ENCODE measurements at regions not wholly inside any gene's neighbourhood (a gene's known extent, or its start where the extent isn't known, plus 50 kb on each side); places are given as distances from the start of the nearest gene placed in this dataset.

- H3K9me3 ChIP-seq = no peaks in the 10 kb centered on the region
- intact Hi-C loops (cut with DNase I) = no loop called here
- no peaks in the 10 kb centered on the region for H3K4me1 ChIP-seq
- H3K27ac ChIP-seq = no peak overlapping the region
- no peak for TF ChIP-seq CTCF (IDR thresholded peaks at IDR 0.05)
- no peak for DNase-seq
- no peaks in the 10 kb centered on the region for H3K36me3 ChIP-seq
- H3K27me3 ChIP-seq = no peaks in the 10 kb centered on the region
- H3K9ac ChIP-seq (ENCODE audit: low read depth in 2 of 2, low read length in 2 of 2) = no peak overlapping the region
- H3K4me3 ChIP-seq = no peak overlapping the region
Observed at GRCh38 chr10:113340282-113340681, 212.6 kb upstream of the HABP2 start.

GRCh38 chr10:113341138-113341537 lies 211.7 kb upstream of the HABP2 start:
- TF ChIP-seq CTCF (IDR thresholded peaks at IDR 0.05) = no peak
- intact Hi-C loops (cut with DNase I) = no loop called here
- no peaks in the 10 kb centered on the region for H3K9me3 ChIP-seq
- H3K27ac ChIP-seq = no peak overlapping the region
- H3K27me3 ChIP-seq = no peaks in the 10 kb centered on the region
- no peaks in the 10 kb centered on the region for H3K4me1 ChIP-seq
- no peak overlapping the region for H3K4me3 ChIP-seq
- DNase-seq = no peak
- no peaks in the 10 kb centered on the region for H3K36me3 ChIP-seq
- H3K9ac ChIP-seq (ENCODE audit: low read depth in 2 of 2, low read length in 2 of 2) = no peak overlapping the region

- Histone ChIP-seq H3K4me3 (no peak overlapping the region), H3K9me3 (no peaks in the 10 kb centered on the region), H3K27ac (no peak overlapping the region), H3K9ac (ENCODE audit: low read depth in 2 of 2, low read length in 2 of 2) (no peak overlapping the region), H3K36me3 (no peaks in the 10 kb centered on the region), H3K27me3 (no peaks in the 10 kb centered on the region), H3K4me1 (no peaks in the 10 kb centered on the region)
- intact Hi-C loops (cut with DNase I) = no loop called here
- no peak for TF ChIP-seq CTCF (IDR thresholded peaks at IDR 0.05)
- no peak for DNase-seq
Observed at GRCh38 chr10:113345826-113346624, 206.8 kb upstream of the HABP2 start.

- no peak for TF ChIP-seq CTCF (IDR thresholded peaks at IDR 0.05)
- no peaks in the 10 kb centered on the region for H3K36me3 ChIP-seq
- no peak overlapping the region for H3K9ac ChIP-seq (ENCODE audit: low read depth in 2 of 2, low read length in 2 of 2)
- H3K27me3 ChIP-seq = no peaks in the 10 kb centered on the region
- intact Hi-C loops (cut with DNase I) = no loop called here
- H3K4me1 ChIP-seq = no peaks in the 10 kb centered on the region
- H3K27ac ChIP-seq = no peak overlapping the region
- no peaks in the 10 kb centered on the region for H3K9me3 ChIP-seq
- H3K4me3 ChIP-seq = no peak overlapping the region
- no peak for DNase-seq
Observed at GRCh38 chr10:113347508-113347907, 205.3 kb upstream of the HABP2 start.

- Histone ChIP-seq H3K4me1 (no peaks in the 10 kb centered on the region), H3K4me3 (no peak overlapping the region), H3K9me3 (no peaks in the 10 kb centered on the region), H3K36me3 (no peaks in the 10 kb centered on the region), H3K9ac (ENCODE audit: low read depth in 2 of 2, low read length in 2 of 2) (no peak overlapping the region), H3K27me3 (no peaks in the 10 kb centered on the region), H3K27ac (no peak overlapping the region)
- no peak for DNase-seq
- intact Hi-C loops (cut with DNase I) = no loop called here
- TF ChIP-seq CTCF (IDR thresholded peaks at IDR 0.05) = no peak
Observed at GRCh38 chr10:113348694-113349093, 204.2 kb upstream of the HABP2 start.
